Fibroblast of mammary gland (primary cell): ENCODE measurements at regions not wholly inside any gene's neighbourhood (a gene's known extent, or its start where the extent isn't known, plus 50 kb on each side); places are given as distances from the start of the nearest gene placed in this dataset.

Experiments
- DNase-seq: peaks from one replicate; pipeline ENCODE4 v3.0.0-alpha.2; 2010; ENCODE audit warnings: low read depth
- H3K4me3 ChIP-seq: 2 replicates; pipeline ENCODE4 v1.5.1; 2011; ENCODE audit warnings: low read depth, mild to moderate bottlenecking, low read length, moderate library complexity; ENCODE audit not compliant: control insufficient read depth
- CTCF ChIP-seq: conservative IDR thresholded peaks from 2 replicates; pipeline ENCODE4 v1.5.1; 2011; ENCODE audit warnings: low read depth, low read length, inconsistent platforms; ENCODE audit not compliant: control insufficient read depth, insufficient read depth

GRCh38 chr18:34591920-34592444 is 118.1 kb upstream of the DTNA start:
- no peak for DNase-seq
- H3K4me3 ChIP-seq: no peak overlapping the region
- no peak for TF ChIP-seq CTCF

GRCh38 chr18:34592481-34592880 is 117.6 kb upstream of the DTNA start:
- no peak for TF ChIP-seq CTCF
- no peak overlapping the region for H3K4me3 ChIP-seq
- DNase-seq: no peak

- no peak for TF ChIP-seq CTCF
- peak overlapping the region; percentile 43 for H3K4me3 ChIP-seq
- peak; percentile 53 for DNase-seq
Measured at GRCh38 chr18:34592961-34593382, 117.1 kb upstream of the DTNA start.

GRCh38 chr18:34594266-34594665 is 115.8 kb upstream of the DTNA start:
- DNase-seq: no peak
- no peak overlapping the region for H3K4me3 ChIP-seq
- TF ChIP-seq CTCF: no peak

GRCh38 chr18:34595690-34596089 is 114.4 kb upstream of the DTNA start:
- DNase-seq: peak; percentile 58
- peak; percentile 59 for TF ChIP-seq CTCF

GRCh38 chr18:34598120-34598635 is 111.9 kb upstream of the DTNA start:
- DNase-seq: peak; percentile 23
- no peak for TF ChIP-seq CTCF
- no peak overlapping the region for H3K4me3 ChIP-seq

More at GRCh38 chr18:34595690-34596089, 114.4 kb upstream of the DTNA start:
- H3K4me3 ChIP-seq: no peak overlapping the region

GRCh38 chr18:34600158-34600557 is 109.9 kb upstream of the DTNA start:
- DNase-seq: peak; percentile 66
- no peak overlapping the region for H3K4me3 ChIP-seq
- no peak for TF ChIP-seq CTCF
